ENCODE measurements at regions not wholly inside any gene's neighbourhood (a gene's known extent, or its start where the extent isn't known, plus 50 kb on each side); places are given as distances from the start of the nearest gene placed in this dataset.

DNA sequence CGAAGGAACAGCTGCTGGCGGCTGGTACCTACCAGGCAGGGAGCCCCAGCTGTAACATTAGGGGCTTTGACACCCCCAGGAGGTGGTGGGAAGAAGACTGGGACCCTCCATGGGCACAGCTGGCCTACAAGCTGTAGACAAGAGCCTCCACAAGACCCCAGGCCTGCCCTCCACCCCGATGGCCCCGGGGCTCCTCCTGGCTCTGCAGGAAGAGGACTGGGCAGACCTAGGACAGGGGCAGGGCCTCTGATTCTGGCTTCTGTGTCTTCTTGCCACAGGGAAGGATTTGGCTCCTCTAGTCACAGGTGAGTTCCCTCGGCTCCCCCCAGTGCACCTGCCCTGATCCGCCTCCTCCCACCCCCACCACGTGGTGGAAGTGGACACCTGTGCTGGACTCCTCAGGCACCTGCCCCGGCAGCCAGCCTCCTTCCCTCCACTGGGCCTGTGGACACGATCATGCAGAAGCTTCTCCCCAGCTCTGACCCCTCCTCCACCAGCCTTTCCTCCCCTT, 53.4 kb upstream of the ODC1 start:
- ChIA-PET POLR2A (interaction anchor here (0.5 kb wide), 1 partner anchor 116 kb away, joined by 3 read pairs; no protein-coding TSS in a partner anchor), CTCF (ENCODE audit: low intra/inter-chr PET ratio) (no interaction called here)
- H3K27me3 ChIP-seq (ENCODE audit: control insufficient read depth in 2 of 2, insufficient read depth in 2 of 2, low read length in 2 of 2) = peaks cover 64 to 94% of the 10 kb centered on the region in 2 experiments
- H2AFZ ChIP-seq (ENCODE audit: low read depth, low read length) = no peak overlapping the region
- H3K4me3 ChIP-seq = no peak overlapping the region
- H3K9ac ChIP-seq (ENCODE audit: insufficient read depth in 1 of 2, low read depth in 2 of 2, low read length in 2 of 2) = no peak overlapping the region; a peak in 1 of 4 replicates
- in situ Hi-C loops (cut with MboI) = no loop called here
- no peak overlapping the region for H3K27ac ChIP-seq (ENCODE audit: extremely low read depth, low read depth, low read length)
- TF ChIP-seq TCF7L2 (IDR thresholded peaks at IDR 0.05; ENCODE audit: low read depth, low read length) (no peak), ARHGAP35 (IDR thresholded peaks at IDR 0.05; ENCODE audit: partially characterized antibody) (no peak), SIN3A (IDR thresholded peaks at IDR 0.05; ENCODE audit: borderline replicate concordance in 2 of 2, control insufficient read depth in 1 of 2, low read depth in 2 of 2, low read length in 2 of 2) (no peak), SRF (CRISPR knock-in tag; IDR thresholded peaks at IDR 0.05) (no peak), XRCC3 (IDR thresholded peaks at IDR 0.05) (no peak), MCM2 (IDR thresholded peaks at IDR 0.05; ENCODE audit: low read depth) (no peak), HNRNPL (IDR thresholded peaks at IDR 0.05; ENCODE audit: low read depth, low read length) (no peak)
- peaks cover 20% of the 10 kb centered on the region; the same call in 1 of the 2 replicates for H4K20me1 ChIP-seq (replicated peaks; ENCODE audit: control insufficient read depth, insufficient read depth, low read length)
- FAIRE-seq (no peak), DNase-seq (ENCODE audit: extremely low read depth in 1 of 4, low spot score in 3 of 4) (no peak), ATAC-seq (no peak)
- intact Hi-C loops (cut with micrococcal nuclease) = no loop called here
- H3K79me2 ChIP-seq (ENCODE audit: control insufficient read depth, insufficient read depth, low read length) = no peaks in the 10 kb centered on the region
- H3K4me2 ChIP-seq (ENCODE audit: insufficient read depth, low read length) = no peak overlapping the region
- no peaks in the 10 kb centered on the region for H3K9me1 ChIP-seq (ENCODE audit: control insufficient read depth, insufficient read depth, low read length)
- H3K36me3 ChIP-seq (ENCODE audit: control insufficient read depth, insufficient read depth, low read length) = no peaks in the 10 kb centered on the region
- BruUV-seq (replicated peaks) = no TSS peak
- peaks cover 0 to 19% of the 10 kb centered on the region in 2 experiments; a peak in 2 of 5 replicates for H3K4me1 ChIP-seq (replicated peaks in 1 of 2; ENCODE audit: control insufficient read depth in 2 of 2, insufficient read depth in 2 of 2, low read length in 2 of 2)
- 2% methylated on average over 8 of the region's 9 CpGs for WGBS (ENCODE audit: insufficient coverage, low coverage, missing lambda C conversion rate)
- H3K9me3 ChIP-seq (replicated peaks; ENCODE audit: control insufficient read depth, insufficient read depth, low read depth, low read length) = no peaks in the 10 kb centered on the region
